ENCODE measurements at regions not wholly inside any gene's neighbourhood (a gene's known extent, or its start where the extent isn't known, plus 50 kb on each side); places are given as distances from the start of the nearest gene placed in this dataset.
A peak's percentile ranks its signal among the peaks of the same experiment; 100 is the strongest.
"Not testable (repeated sequence)": the region's sequence is repeated elsewhere in the genome, so short reads cannot be mapped to it uniquely, and the experiment has no call there.

DNA sequence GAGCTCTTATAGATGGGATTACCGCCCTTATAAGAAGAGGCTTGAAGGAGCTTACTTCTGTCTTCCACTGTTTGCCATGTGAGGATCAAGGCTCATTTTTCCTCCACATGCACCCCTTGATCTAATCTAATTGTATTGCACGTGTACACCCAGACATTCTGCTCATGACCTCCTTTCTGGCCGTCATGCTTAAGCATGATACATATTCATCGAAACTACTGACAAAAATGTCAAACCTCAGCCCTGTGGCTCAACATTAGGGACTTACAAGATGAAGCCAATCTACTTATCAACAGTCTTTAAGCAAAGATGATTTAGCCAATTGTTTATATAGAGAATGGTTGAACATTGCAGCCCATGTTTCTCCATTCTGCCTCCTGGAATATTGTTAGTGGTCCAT is 127.6 kb downstream of the XCL2 start:
- DNase-seq = no peak

- DNase-seq = no peak
Observed at GRCh38 chr1:168414914-168415313, 128.9 kb downstream of the XCL2 start.

DNA sequence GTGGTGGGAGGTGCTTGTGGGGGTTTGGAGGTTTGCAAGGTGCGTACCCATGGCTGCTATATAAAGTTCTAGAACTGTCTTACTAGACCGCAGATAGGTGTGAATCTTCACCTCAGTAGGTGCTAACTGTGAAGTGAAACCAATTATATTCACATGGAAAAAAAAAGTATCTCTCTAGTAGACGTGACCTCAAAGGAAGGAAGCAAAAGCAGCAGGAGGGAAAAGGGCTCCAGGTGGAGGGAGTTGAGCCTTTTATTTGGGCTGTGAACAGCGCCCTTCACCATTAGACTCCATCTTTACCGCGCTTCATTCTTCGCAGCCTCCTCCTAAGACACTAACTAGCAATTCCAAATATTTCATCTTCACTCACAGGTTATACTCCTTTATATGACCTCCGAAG is 129.8 kb downstream of the TBX19 start:
- no peak for DNase-seq

DNA sequence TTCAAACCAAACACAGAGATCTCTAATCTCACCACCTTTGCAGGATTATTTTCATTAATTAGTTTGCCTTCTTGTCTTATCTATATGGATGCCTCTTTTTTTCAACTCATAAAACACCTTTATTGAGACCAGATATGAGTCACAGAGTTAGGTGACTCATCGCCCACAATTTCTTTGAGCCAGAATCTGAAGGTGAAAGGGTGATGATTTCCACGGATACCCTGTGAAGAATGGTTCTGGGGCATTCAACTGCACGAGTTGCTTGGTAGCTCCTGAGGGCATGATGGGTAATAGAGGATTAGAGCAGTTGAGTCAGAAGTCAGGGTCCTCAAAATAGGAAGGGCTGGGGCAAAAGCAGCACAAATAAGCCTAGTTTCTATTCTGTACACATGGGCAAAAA is 128.2 kb downstream of the TBX19 start:
- DNase-seq = peak; percentile 80

GRCh38 chr1:168408539-168408865 is 127.8 kb downstream of the TBX19 start:
- no peak for DNase-seq

DNA sequence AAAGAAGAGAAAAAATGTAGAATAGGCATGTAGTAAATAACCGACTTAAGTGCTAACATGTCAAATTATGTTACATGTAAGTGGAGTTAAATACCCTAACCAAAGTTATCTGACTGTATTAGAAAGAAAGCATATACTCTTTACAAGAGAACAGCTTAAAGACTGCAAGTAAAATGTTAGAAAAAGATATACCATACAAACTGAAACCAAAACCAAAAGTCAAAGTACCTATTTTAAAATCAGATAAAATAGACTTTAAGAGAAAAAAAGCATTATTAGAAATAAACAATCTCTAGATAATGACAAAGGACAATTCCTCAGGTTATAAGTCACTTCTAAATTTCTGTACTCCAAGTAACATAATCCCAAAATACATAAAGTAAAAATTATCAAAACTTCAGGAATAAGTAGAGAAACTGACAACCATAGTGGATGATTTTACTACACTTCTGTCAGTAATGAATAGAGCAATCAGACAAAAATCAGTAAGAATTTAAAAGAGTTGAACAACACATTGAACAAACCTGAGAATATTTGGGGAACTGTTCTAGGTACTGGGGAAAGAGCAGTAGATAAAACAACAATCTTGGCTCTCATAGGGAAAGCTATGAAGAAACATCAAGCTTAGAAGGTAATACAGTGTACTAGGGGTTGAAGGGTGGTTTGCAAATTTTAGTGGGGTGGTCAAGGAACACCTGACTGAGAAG is 127.3 kb downstream of the TBX19 start:
- no peak for DNase-seq

- no peak for DNase-seq
Observed at GRCh38 chr1:168405906-168406549, 125.4 kb downstream of the TBX19 start.

DNA sequence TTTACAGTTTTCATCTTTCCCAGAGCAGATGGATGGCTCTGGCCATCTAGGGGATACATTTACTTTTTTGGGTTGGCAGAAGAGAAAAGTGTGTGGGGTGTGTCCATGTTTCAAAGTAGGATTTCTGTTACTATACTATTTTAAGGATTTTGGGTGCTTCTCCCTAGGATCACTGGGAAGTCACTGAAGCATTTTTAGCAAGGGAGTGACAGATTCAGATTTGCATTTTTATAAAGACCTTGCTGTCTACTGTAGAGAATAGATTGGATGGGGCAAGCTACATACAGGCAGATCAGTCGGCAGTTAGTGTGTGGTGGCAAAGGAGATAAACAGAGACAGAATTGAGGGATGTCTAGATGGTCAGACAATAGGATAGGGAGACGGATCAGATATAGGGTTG is 122.5 kb downstream of the TBX19 start:
- DNase-seq = no peak

- DNase-seq = not testable (repeated sequence)
Observed at GRCh38 chr1:168402466-168402865, 121.8 kb downstream of the TBX19 start.

DNA sequence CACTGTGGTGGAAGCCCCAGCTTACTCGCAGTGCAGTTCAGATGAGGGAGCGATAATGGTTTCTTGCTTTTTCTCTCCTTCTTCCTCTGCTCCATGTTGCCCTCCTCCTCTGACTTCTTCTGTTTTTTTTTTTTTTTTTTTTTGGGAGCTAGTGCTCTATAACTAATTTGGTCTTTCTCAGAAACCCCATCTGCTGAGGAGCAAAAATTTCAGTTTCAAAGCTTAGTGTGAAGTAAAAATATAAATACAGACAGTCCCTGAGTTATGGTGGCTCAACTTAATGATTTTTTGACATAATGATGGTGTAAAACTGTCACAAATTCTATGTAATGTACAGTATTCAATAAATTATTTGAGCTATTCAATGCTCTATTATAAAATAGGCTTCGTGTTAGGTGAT is 120.7 kb downstream of the TBX19 start:
- DNase-seq = no peak

DNA sequence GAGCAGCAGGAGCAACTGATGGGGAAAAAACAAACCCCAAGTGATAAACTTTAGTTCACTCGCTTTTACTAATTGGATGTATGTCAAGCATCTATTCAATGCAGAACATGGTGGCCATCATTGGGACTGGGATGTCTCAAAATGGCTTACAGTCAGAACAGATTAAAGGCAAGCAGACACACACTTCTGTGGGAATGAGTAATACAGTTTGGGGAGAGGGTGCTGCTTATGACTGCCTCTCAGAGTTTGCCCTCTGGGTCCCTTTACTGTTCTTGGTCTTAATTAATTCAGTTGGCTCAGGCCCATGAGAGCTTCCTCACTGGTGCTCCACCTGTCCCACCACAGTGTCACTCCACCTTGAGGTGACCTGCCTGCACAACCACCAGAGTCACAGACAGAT is 119.5 kb downstream of the TBX19 start:
- DNase-seq = no peak

GRCh38 chr1:168397806-168398205 is 117.1 kb downstream of the TBX19 start:
- no peak for DNase-seq

DNA sequence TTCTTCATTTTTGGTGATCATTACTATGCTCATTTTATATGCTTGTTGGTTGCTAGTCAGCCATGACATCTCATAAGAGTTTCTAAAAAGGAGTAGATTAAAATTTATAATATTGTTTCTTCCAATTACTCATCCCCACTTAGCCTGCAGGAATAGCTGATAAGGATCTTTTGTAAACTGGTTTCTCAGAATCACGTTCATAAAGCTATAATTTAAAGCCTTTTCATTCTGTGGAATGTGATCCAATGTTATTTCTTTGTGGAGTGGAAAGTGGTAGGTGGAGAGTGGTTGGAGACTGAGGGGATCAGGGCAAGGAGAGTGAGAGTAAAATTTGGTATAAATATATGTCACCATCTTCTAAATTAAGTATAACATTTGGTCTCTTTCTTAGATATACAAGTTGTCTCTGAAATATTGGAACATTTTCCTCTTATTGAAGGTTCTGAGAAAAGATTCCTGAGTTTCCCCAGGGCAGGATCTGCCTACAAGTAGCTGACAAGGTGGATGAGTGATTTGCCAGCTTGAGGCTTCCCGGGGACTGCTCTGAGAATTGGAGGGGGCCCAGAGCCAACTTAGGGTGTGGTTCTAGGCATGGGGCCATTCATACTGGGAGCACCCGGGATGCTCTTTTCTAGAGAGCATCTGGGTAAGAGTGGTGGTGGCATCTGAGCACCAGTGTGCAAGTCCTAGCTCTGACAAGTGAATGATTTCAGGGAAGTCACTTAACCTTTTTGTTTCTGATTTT is 116.4 kb downstream of the TBX19 start:
- DNase-seq = no peak

DNA sequence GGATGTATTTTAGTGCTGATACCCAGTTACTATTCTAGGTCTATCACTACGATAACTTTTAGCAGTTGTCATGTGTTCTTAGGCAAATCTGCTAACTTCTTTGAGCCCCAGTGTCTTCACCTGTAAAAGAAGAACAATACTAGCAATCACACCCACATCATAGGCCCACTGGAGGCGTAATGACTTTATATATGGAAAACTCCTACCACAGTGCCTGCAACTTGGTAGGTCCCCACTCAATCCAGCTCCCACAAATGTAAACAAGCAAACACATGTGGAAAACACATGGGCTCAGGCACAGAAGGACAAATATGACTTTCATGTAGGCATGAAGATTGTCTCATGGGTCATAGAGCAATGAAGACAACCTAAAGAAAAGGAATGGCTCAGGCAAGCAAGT is 115.8 kb downstream of the TBX19 start:
- no peak for DNase-seq

- DNase-seq = no peak
Observed at GRCh38 chr1:168394858-168395257, 114.2 kb downstream of the TBX19 start.

DNA sequence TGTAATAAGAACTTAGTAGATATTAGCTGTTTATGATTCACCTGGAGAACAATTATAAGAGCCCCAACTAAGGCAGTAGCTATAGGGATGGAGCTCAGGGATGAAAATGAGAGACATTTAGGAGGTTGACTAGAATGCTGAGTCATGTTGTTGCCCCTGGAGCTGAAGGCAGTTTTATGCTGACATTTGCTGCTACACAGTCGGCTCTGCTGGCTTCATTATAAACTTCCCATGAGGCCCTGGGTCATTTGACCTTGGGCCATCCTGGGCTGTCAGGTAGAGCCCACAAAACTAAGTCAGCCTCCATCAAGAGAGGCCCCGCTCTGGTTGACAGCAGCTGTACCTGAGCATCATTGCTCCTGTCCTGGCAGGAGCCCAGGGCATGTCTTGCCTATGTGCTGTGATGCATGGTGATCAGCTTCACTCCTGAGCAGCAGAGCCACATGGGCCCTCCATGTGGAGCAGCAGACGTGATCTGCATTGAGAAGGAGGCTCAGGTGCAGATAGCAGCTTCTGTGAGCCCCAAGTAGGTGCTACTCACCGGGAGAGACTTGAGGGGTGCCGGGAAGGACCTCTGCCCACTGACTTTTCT is 112.4 kb downstream of the TBX19 start:
- DNase-seq = no peak

DNA sequence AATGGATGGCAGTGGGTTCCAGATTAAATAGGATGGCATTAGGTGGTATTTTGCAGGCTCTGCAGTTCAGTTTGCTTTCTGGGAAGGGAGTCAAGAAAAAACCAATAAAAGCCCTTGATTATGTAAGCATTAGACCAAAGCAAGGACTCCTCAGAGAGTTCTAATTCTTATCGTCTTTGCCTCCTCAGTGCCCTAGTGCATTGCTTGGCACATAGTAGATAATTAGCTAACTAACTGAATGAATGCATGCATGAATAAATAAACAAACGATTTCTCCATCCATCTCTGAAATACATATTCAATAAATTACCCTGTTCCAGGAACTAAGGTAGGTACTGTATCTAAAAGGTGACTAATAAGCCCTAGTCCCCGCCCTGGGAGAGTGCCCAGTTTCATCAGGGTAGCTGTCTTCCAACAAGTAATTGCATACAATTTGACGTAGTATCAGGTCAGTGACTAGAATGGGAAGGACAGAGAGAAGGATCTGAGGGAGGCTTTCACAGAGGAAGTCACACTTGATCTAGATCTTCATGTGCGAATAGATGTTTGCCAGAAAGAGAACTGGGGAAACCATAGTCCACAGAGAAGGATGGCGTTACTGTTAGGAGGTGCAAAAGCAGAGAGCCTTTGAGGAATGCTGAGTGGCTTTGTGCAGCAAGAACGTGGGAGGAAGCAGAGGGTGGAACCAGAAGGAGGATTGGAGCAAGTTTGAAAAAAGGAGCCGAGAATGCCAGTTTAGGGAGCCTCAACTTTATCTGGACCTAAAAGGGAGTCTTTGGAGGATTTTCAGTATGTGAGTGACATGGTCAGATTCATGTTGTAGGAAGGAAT is 111.4 kb downstream of the TBX19 start:
- DNase-seq = no peak

DNA sequence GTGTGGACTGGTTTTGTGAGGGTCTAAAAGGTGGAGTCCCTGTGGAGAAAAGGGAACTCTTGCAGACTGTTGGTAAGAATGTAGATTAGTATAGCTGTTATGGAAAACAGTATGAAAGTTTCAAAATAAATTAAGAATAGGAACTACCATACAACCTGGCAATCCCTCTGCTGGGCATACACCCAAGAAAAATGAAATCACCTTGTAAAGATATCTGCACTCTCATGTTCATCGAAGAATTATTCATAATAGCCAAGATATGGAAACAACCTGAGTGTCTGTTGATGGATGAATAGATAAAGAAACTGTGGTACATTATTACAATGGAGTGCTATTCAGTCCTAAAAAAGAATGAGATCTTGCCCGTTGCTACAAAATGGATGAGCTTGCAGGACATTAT is 109.6 kb downstream of the TBX19 start:
- no peak for DNase-seq

GRCh38 chr1:168387781-168388760 is 107.4 kb downstream of the TBX19 start:
- DNase-seq = no peak

- DNase-seq = peak; percentile 87
Observed at GRCh38 chr1:168386949-168387586, 106.4 kb downstream of the TBX19 start.

- DNase-seq = no peak
Observed at GRCh38 chr1:168386492-168386891, 105.8 kb downstream of the TBX19 start.

All from activated CD4-positive, alpha-beta T cell treated with anti-CD3 and anti-CD28 coated beads for 48 hours (primary cell).